ENCODE measurements at regions not wholly inside any gene's neighbourhood (a gene's known extent, or its start where the extent isn't known, plus 50 kb on each side); places are given as distances from the start of the nearest gene placed in this dataset.

DNA sequence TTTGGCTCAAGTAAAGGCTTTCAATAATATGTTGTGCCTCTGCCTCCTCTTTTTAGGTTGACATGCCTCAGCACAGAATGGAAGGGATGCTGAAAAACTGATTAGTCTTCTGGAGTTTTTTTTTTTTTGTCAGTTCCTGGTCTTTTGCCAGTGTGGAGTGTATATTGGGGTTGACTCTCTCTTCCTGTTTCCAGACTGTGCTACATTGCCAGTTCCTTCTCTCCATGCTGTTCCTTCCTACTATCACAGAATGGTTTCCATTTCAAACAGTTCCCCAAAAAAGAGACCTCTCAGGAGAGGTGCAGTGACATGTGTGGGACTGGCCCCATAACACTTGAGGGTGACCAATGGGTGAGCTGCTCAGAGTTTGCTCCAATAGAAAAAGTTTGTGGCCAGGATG lies 101.7 kb upstream of the ETV3 start:
- H3K9me3 ChIP-seq (ENCODE audit: insufficient read depth, low read depth, low read length) = no peaks in the 10 kb centered on the region
- FAIRE-seq = no peak
- no peaks in the 10 kb centered on the region for H3K9me3 Mint-ChIP-seq (ENCODE audit: unreplicated experiment)
- no peaks in the 10 kb centered on the region for H3K4me1 ChIP-seq (ENCODE audit: insufficient read depth, low read length)
- H3K36me3 ChIP-seq (ENCODE audit: insufficient read depth, low read length) = no peaks in the 10 kb centered on the region
- no peak for TF ChIP-seq EZH2 (IDR thresholded peaks at IDR 0.05; ENCODE audit: insufficient read depth, low read length)
- TF ChIP-seq, protein P1, sequence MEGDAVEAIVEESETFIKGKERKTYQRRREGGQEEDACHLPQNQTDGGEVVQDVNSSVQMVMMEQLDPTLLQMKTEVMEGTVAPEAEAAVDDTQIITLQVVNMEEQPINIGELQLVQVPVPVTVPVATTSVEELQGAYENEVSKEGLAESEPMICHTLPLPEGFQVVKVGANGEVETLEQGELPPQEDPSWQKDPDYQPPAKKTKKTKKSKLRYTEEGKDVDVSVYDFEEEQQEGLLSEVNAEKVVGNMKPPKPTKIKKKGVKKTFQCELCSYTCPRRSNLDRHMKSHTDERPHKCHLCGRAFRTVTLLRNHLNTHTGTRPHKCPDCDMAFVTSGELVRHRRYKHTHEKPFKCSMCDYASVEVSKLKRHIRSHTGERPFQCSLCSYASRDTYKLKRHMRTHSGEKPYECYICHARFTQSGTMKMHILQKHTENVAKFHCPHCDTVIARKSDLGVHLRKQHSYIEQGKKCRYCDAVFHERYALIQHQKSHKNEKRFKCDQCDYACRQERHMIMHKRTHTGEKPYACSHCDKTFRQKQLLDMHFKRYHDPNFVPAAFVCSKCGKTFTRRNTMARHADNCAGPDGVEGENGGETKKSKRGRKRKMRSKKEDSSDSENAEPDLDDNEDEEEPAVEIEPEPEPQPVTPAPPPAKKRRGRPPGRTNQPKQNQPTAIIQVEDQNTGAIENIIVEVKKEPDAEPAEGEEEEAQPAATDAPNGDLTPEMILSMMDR (IDR thresholded peaks at IDR 0.05; ENCODE audit: insufficient read depth, low read depth, low read length) = no peak
- DNase-seq (ENCODE audit: low read depth) = no peak
- H3K9ac ChIP-seq (ENCODE audit: low read length) = no peak overlapping the region
- H2AFZ ChIP-seq (ENCODE audit: low read depth, low read length) = no peak overlapping the region
- H3K27me3 ChIP-seq (ENCODE audit: insufficient read depth, low read length) = no peaks in the 10 kb centered on the region
- H3K4me3 Mint-ChIP-seq (ENCODE audit: unreplicated experiment) = no peak overlapping the region
- H3K79me2 ChIP-seq (ENCODE audit: insufficient read depth, low read length) = no peaks in the 10 kb centered on the region
- H3K4me1 Mint-ChIP-seq (ENCODE audit: low read depth, unreplicated experiment) = no peaks in the 10 kb centered on the region
- H3K4me2 ChIP-seq (ENCODE audit: low read length) = no peak overlapping the region
- peaks cover 10% of the 10 kb centered on the region for H3K27me3 Mint-ChIP-seq (ENCODE audit: low read depth, unreplicated experiment)
- H3K36me3 Mint-ChIP-seq (ENCODE audit: low read depth, unreplicated experiment) = no peaks in the 10 kb centered on the region
- no peak overlapping the region for H3K27ac ChIP-seq (ENCODE audit: low read depth, low read length)
- no peaks in the 10 kb centered on the region for H4K20me1 ChIP-seq (ENCODE audit: insufficient read depth, low read length)
- H3K27ac Mint-ChIP-seq (ENCODE audit: unreplicated experiment) = no peak overlapping the region
- H3K4me3 ChIP-seq (ENCODE audit: insufficient read depth, low read depth, low read length) = no peak overlapping the region

DNA sequence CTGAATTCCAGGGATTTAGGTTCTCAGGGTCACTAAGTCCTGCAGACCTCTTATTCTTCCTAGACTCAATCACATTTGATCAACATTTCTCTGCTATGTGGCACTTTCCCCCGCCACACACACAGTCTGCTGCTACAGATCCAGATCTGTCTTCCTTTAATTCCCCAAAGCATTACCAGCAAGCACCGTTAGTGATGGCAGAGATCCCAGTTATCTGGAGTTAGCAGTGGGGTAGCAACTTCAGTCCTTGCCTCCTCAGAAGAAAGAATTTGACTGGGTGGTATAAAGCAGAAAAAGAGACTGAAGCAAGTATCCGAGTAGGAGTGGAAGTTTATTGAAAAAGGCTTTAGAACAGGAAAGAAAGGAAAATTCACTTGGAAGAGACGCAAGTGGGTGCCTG lies 100.4 kb upstream of the ETV3 start:
- H3K9ac ChIP-seq (ENCODE audit: low read length) = no peak overlapping the region
- H3K36me3 ChIP-seq (ENCODE audit: insufficient read depth, low read length) = no peaks in the 10 kb centered on the region
- no peaks in the 10 kb centered on the region for H3K4me1 ChIP-seq (ENCODE audit: insufficient read depth, low read length)
- H3K4me3 Mint-ChIP-seq (ENCODE audit: unreplicated experiment) = no peak overlapping the region
- H3K4me2 ChIP-seq (ENCODE audit: low read length) = no peak overlapping the region
- no peak overlapping the region for H3K4me3 ChIP-seq (ENCODE audit: insufficient read depth, low read depth, low read length)
- H3K9me3 Mint-ChIP-seq (ENCODE audit: unreplicated experiment) = no peaks in the 10 kb centered on the region
- H2AFZ ChIP-seq (ENCODE audit: low read depth, low read length) = no peak overlapping the region
- no peaks in the 10 kb centered on the region for H4K20me1 ChIP-seq (ENCODE audit: insufficient read depth, low read length)
- no peaks in the 10 kb centered on the region for H3K4me1 Mint-ChIP-seq (ENCODE audit: low read depth, unreplicated experiment)
- H3K27ac Mint-ChIP-seq (ENCODE audit: unreplicated experiment) = no peak overlapping the region
- H3K27me3 ChIP-seq (ENCODE audit: insufficient read depth, low read length) = no peaks in the 10 kb centered on the region
- TF ChIP-seq, protein P1 (IDR thresholded peaks at IDR 0.05; ENCODE audit: insufficient read depth, low read depth, low read length) = no peak
- no peak for TF ChIP-seq EZH2 (IDR thresholded peaks at IDR 0.05; ENCODE audit: insufficient read depth, low read length)
- no peak for FAIRE-seq
- H3K27me3 Mint-ChIP-seq (ENCODE audit: low read depth, unreplicated experiment) = peaks cover 10% of the 10 kb centered on the region
- no peaks in the 10 kb centered on the region for H3K36me3 Mint-ChIP-seq (ENCODE audit: low read depth, unreplicated experiment)
- no peaks in the 10 kb centered on the region for H3K9me3 ChIP-seq (ENCODE audit: insufficient read depth, low read depth, low read length)
- H3K27ac ChIP-seq (ENCODE audit: low read depth, low read length) = no peak overlapping the region
- no peaks in the 10 kb centered on the region for H3K79me2 ChIP-seq (ENCODE audit: insufficient read depth, low read length)
- DNase-seq (ENCODE audit: low read depth) = no peak

DNA sequence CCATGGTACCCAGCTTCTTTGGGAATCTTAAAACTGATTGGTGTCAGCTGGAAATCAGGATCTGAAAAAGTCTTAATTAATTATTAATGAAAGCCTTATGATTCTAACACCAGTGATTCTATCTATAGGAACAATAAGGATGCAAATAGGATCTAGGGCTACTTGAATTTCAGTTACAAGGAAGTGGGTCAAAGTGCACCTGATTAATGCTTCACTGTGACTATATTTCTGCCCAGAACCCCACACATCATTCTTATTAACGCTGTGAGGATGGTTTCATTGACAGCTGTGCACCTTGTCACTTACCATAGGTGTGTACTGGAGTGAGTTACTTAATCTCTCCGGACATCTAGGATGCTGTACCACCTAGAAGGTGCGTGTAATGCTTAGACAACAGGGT lies 99.8 kb upstream of the ETV3 start:
- no peak overlapping the region for H3K9ac ChIP-seq (ENCODE audit: low read length)
- no peaks in the 10 kb centered on the region for H4K20me1 ChIP-seq (ENCODE audit: insufficient read depth, low read length)
- FAIRE-seq (no peak), DNase-seq (ENCODE audit: low read depth) (no peak)
- no peak overlapping the region for H3K4me3 ChIP-seq (ENCODE audit: insufficient read depth, low read depth, low read length)
- no peaks in the 10 kb centered on the region for H3K36me3 ChIP-seq (ENCODE audit: insufficient read depth, low read length)
- no peaks in the 10 kb centered on the region for H3K9me3 Mint-ChIP-seq (ENCODE audit: unreplicated experiment)
- H3K9me3 ChIP-seq (ENCODE audit: insufficient read depth, low read depth, low read length) = no peaks in the 10 kb centered on the region
- H3K27ac ChIP-seq (ENCODE audit: low read depth, low read length) = no peak overlapping the region
- no peak overlapping the region for H3K4me2 ChIP-seq (ENCODE audit: low read length)
- TF ChIP-seq, protein P1 (IDR thresholded peaks at IDR 0.05; ENCODE audit: insufficient read depth, low read depth, low read length) = no peak
- TF ChIP-seq EZH2 (IDR thresholded peaks at IDR 0.05; ENCODE audit: insufficient read depth, low read length) = no peak
- H3K4me1 ChIP-seq (ENCODE audit: insufficient read depth, low read length) = no peaks in the 10 kb centered on the region
- no peaks in the 10 kb centered on the region for H3K4me1 Mint-ChIP-seq (ENCODE audit: low read depth, unreplicated experiment)
- peaks cover 10% of the 10 kb centered on the region for H3K27me3 Mint-ChIP-seq (ENCODE audit: low read depth, unreplicated experiment)
- no peak overlapping the region for H2AFZ ChIP-seq (ENCODE audit: low read depth, low read length)
- no peaks in the 10 kb centered on the region for H3K36me3 Mint-ChIP-seq (ENCODE audit: low read depth, unreplicated experiment)
- no peak overlapping the region for H3K27ac Mint-ChIP-seq (ENCODE audit: unreplicated experiment)
- no peaks in the 10 kb centered on the region for H3K27me3 ChIP-seq (ENCODE audit: insufficient read depth, low read length)
- no peak overlapping the region for H3K4me3 Mint-ChIP-seq (ENCODE audit: unreplicated experiment)
- no peaks in the 10 kb centered on the region for H3K79me2 ChIP-seq (ENCODE audit: insufficient read depth, low read length)
